ENCODE measurements at regions not wholly inside any gene's neighbourhood (a gene's known extent, or its start where the extent isn't known, plus 50 kb on each side); places are given as distances from the start of the nearest gene placed in this dataset.

DNA sequence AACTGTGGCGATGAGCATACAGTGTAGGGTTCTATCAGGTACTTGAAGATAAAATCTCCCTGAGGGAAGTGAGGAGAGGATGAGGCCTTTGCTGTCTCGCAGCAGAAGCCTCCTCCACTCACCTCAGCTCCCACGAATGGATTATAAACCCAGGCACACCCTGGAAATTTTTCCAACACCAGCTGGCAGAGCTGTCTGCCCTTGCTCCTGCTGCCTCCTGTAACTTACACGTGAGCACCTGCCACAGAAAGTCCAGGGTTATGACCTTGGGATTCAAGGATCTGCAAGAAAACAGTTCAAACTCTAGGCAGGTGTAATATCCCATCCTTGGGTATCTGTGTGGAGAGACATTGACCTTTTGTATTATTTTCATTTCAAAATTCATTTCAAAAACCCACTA is 70.9 kb upstream of the MYO16 start:
- no peaks in the 10 kb centered on the region for H3K4me1 ChIP-seq (ENCODE audit: insufficient read depth, low read length)

DNA sequence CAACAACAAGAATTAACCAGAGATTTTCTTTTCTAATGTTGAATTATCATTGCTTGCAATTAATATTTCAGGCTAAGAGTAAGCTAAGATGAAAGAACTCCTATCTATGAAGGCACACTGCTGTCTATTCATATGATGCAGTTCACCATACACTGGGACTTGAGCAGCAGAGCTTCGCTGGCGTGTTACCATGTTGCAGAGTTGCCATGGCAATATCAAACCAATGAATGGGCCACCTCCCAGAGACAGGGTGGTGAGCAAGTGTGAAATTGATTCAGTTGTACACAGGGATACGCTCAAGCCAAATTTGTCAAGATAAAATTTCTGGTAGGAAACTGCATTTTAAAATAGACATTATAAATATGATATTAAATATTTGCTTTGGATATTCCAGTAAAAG is 69.3 kb upstream of the MYO16 start:
- CTCF ChIA-PET: no interaction called here
- H3K79me2 ChIP-seq (ENCODE audit: low read length): no peaks in the 10 kb centered on the region
- no peak overlapping the region for H2AFZ ChIP-seq (ENCODE audit: low read length)
- no peak overlapping the region for H3K4me3 ChIP-seq (ENCODE audit: low read length)
- H3K27me3 ChIP-seq (ENCODE audit: low read length): peaks cover 4% of the 10 kb centered on the region; the same call in 1 of the 2 replicates
- POLR2A ChIA-PET (ENCODE audit: unreplicated experiment): no interaction called here
- H3K4me1 ChIP-seq (ENCODE audit: insufficient read depth, low read length): no peaks in the 10 kb centered on the region
- intact Hi-C loops (cut with micrococcal nuclease): no loop called here
- DNase-seq (no peak), ATAC-seq (no peak)
- no peaks in the 10 kb centered on the region for H4K20me1 ChIP-seq (ENCODE audit: low read length)
- no peak overlapping the region for H3K27ac ChIP-seq (ENCODE audit: low read length)
- no peaks in the 10 kb centered on the region for H3K9me2 ChIP-seq (replicated peaks; ENCODE audit: low read length)
- no peaks in the 10 kb centered on the region for H3K9me3 ChIP-seq (ENCODE audit: low read length)
- BruUV-seq (replicated peaks): no TSS peak
- H3K4me2 ChIP-seq (ENCODE audit: low read length): no peak overlapping the region
- no peak overlapping the region for H3K9ac ChIP-seq (ENCODE audit: low read length)
- H3K36me3 ChIP-seq (ENCODE audit: low read depth, low read length): no peaks in the 10 kb centered on the region
- TF ChIP-seq EZH2phosphoT487 (IDR thresholded peaks at IDR 0.05; ENCODE audit: borderline replicate concordance, low read length): no peak
- TF ChIP-seq, protein P1, sequence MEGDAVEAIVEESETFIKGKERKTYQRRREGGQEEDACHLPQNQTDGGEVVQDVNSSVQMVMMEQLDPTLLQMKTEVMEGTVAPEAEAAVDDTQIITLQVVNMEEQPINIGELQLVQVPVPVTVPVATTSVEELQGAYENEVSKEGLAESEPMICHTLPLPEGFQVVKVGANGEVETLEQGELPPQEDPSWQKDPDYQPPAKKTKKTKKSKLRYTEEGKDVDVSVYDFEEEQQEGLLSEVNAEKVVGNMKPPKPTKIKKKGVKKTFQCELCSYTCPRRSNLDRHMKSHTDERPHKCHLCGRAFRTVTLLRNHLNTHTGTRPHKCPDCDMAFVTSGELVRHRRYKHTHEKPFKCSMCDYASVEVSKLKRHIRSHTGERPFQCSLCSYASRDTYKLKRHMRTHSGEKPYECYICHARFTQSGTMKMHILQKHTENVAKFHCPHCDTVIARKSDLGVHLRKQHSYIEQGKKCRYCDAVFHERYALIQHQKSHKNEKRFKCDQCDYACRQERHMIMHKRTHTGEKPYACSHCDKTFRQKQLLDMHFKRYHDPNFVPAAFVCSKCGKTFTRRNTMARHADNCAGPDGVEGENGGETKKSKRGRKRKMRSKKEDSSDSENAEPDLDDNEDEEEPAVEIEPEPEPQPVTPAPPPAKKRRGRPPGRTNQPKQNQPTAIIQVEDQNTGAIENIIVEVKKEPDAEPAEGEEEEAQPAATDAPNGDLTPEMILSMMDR (conservative IDR thresholded peaks at IDR 0.05; ENCODE audit: low read depth, low read length): no peak
- no peak for TF ChIP-seq EZH2 (IDR thresholded peaks at IDR 0.05; ENCODE audit: low read length, unreplicated experiment)
- no peaks in the 10 kb centered on the region for H3F3A ChIP-seq (ENCODE audit: low read length, unreplicated experiment)

More for the DNA sequence above, 70.9 kb upstream of the MYO16 start:
- TF ChIP-seq, protein P1 (conservative IDR thresholded peaks at IDR 0.05; ENCODE audit: low read depth, low read length): no peak
- TF ChIP-seq EZH2 (IDR thresholded peaks at IDR 0.05; ENCODE audit: low read length, unreplicated experiment): no peak
- no peak for TF ChIP-seq EZH2phosphoT487 (IDR thresholded peaks at IDR 0.05; ENCODE audit: borderline replicate concordance, low read length)
- H3K27ac ChIP-seq (ENCODE audit: low read length): no peak overlapping the region
- POLR2A ChIA-PET (ENCODE audit: unreplicated experiment): no interaction called here
- no peaks in the 10 kb centered on the region for H3K9me2 ChIP-seq (replicated peaks; ENCODE audit: low read length)
- H3F3A ChIP-seq (ENCODE audit: low read length, unreplicated experiment): no peaks in the 10 kb centered on the region
- CTCF ChIA-PET: no interaction called here
- no peaks in the 10 kb centered on the region for H3K36me3 ChIP-seq (ENCODE audit: low read depth, low read length)
- H3K4me2 ChIP-seq (ENCODE audit: low read length): no peak overlapping the region
- no peaks in the 10 kb centered on the region for H3K9me3 ChIP-seq (ENCODE audit: low read length)
- no peak overlapping the region for H3K4me3 ChIP-seq (ENCODE audit: low read length)
- ATAC-seq (no peak), DNase-seq (no peak)
- peaks cover 4% of the 10 kb centered on the region; the same call in 1 of the 2 replicates for H3K27me3 ChIP-seq (ENCODE audit: low read length)
- no TSS peak for BruUV-seq (replicated peaks)
- no peak overlapping the region for H3K9ac ChIP-seq (ENCODE audit: low read length)
- H3K79me2 ChIP-seq (ENCODE audit: low read length): no peaks in the 10 kb centered on the region
- no peaks in the 10 kb centered on the region for H4K20me1 ChIP-seq (ENCODE audit: low read length)
- no peak overlapping the region for H2AFZ ChIP-seq (ENCODE audit: low read length)
- intact Hi-C loops (cut with micrococcal nuclease): no loop called here

DNA sequence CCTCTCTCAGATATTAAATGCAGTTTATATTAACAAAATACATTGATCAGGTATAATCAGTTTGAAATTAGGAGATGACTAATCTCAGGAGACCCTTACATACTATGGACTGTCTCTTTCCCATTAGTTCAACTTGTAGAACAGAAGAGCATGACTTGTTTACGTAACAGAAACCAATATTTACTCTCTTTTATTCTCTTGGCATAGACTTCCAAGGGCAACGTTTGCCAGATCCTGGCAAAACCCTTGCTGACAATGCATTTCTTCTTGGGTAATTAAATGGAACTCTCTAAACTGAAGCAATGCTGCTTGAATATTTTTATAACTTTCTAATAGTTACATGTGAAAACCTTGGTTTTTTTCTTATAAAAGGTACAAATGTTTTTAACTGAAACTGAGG is 68.3 kb upstream of the MYO16 start:
- H3K4me1 ChIP-seq (ENCODE audit: insufficient read depth, low read length): no peaks in the 10 kb centered on the region
- intact Hi-C loops (cut with micrococcal nuclease): no loop called here
- no peaks in the 10 kb centered on the region for H3K9me3 ChIP-seq (ENCODE audit: low read length)
- BruUV-seq (replicated peaks): no TSS peak
- no peak overlapping the region for H3K27ac ChIP-seq (ENCODE audit: low read length)
- ChIA-PET POLR2A (ENCODE audit: unreplicated experiment) (no interaction called here), CTCF (no interaction called here)
- H3K4me2 ChIP-seq (ENCODE audit: low read length): no peak overlapping the region
- no peaks in the 10 kb centered on the region for H3K36me3 ChIP-seq (ENCODE audit: low read depth, low read length)
- no peaks in the 10 kb centered on the region for H4K20me1 ChIP-seq (ENCODE audit: low read length)
- ATAC-seq: no peak
- TF ChIP-seq, protein P1 (conservative IDR thresholded peaks at IDR 0.05; ENCODE audit: low read depth, low read length): no peak
- TF ChIP-seq EZH2 (IDR thresholded peaks at IDR 0.05; ENCODE audit: low read length, unreplicated experiment) (no peak), EZH2phosphoT487 (IDR thresholded peaks at IDR 0.05; ENCODE audit: borderline replicate concordance, low read length) (no peak)
- no peak overlapping the region for H3K9ac ChIP-seq (ENCODE audit: low read length)
- no peaks in the 10 kb centered on the region for H3F3A ChIP-seq (ENCODE audit: low read length, unreplicated experiment)
- no peaks in the 10 kb centered on the region for H3K27me3 ChIP-seq (ENCODE audit: low read length)
- H3K4me3 ChIP-seq (ENCODE audit: low read length): no peak overlapping the region
- no peak overlapping the region for H2AFZ ChIP-seq (ENCODE audit: low read length)
- H3K9me2 ChIP-seq (replicated peaks; ENCODE audit: low read length): no peaks in the 10 kb centered on the region
- DNase-seq: no peak
- H3K79me2 ChIP-seq (ENCODE audit: low read length): no peaks in the 10 kb centered on the region
